HG03442 (cell line): ENCODE measurements at regions not wholly inside any gene's neighbourhood (a gene's known extent, or its start where the extent isn't known, plus 50 kb on each side); places are given as distances from the start of the nearest gene placed in this dataset.

Experiments
- ATAC-seq: cut with Tn5 transposase; IDR thresholded peaks from one replicate; pipeline ENCODE4 v1.9.1; 2021; ENCODE audit warnings: mild to moderate bottlenecking, moderate library complexity; ENCODE audit not compliant: unreplicated experiment

DNA sequence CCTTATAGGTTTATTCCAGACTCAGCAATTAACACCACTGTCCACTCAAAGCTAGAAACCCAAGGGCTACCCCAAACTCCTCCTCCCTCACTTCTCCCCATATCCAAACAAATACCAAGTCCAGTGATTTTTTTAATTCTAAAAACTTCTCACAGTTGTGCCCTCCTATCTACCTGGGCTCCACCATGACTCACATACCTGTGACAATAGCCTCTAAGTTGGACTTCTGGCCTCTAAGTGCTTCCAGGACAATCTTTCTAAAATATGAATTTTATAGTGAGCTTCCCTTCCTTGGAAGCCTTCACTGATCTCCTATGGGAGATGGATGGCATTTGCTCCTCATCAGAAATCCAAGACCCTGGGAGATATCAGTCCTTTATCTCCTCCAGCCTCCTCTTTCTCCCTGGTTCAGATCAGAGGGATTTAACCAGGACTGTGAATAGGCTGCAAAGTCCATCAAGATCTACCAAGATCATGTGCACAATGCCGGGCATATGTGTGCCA, 219.3 kb downstream of the TOMM20 start:
- ATAC-seq, result no peak

DNA sequence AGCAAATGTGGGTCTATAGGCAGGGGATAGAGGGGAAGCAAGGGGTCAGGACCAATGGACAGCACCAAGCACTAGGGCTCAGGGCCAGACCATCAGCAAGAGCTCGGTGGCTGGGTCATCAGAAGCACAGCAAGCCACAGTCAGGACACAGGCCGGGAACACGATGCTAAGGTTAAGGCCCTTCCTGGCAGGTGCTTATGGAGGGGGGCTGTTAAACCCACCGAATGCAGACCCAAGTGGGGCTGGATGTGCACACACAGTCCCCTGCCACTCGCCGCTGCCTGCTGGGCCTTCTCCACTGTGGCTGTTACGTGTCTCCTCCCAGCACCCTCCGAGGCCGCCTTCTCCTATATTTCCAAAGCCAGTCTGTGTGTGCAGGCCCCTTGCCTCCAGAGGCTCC, 220.1 kb downstream of the TOMM20 start:
- ATAC-seq, result no peak

- ATAC-seq, result no peak
Measured at GRCh38 chr1:234907940-234908405, 220.7 kb downstream of the TOMM20 start.

DNA sequence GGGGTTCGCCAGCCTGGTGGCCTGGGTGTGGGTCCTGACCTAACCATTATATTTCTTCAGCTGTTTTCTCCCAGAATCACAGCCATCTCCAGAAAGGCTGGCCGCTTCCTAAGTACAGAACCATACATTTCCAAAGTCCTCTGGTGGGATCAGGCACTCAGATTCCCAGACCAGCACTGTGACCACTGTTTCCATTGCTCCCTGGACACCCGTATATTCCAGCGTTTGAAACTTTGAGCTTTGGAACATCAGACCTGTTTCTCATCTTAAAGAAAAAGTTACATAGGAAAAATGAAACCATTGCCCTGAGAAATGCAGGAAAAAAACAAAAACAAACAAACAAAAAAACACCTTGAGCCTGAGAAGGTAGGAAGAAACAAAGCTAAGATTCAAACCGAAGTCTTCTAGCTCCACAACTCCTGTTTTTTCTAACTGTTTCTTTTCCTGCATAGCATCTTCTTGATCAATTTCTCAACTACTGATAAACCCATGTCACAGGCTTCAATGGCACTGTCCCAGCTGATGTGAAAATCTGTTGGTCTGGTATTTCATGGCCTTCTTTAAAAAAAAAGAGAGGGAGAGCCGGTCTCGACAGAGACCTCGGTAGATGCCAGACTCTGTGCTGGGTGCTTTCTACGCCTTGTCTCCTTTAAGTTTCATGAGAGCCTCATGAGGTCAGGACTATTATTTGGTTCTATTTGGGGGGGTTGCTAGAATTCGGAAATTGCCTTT, 221.3 kb downstream of the TOMM20 start:
- ATAC-seq, result no peak

- no peak for ATAC-seq
Measured at GRCh38 chr1:234906654-234907053, 222.0 kb downstream of the TOMM20 start.

GRCh38 chr1:234902774-234903547, 225.7 kb downstream of the TOMM20 start:
- no peak for ATAC-seq

GRCh38 chr1:234901491-234902049, 227.1 kb downstream of the TOMM20 start:
- no peak for ATAC-seq

- ATAC-seq, result no peak
Measured at GRCh38 chr1:234900595-234900994, 228.0 kb downstream of the TOMM20 start.

DNA sequence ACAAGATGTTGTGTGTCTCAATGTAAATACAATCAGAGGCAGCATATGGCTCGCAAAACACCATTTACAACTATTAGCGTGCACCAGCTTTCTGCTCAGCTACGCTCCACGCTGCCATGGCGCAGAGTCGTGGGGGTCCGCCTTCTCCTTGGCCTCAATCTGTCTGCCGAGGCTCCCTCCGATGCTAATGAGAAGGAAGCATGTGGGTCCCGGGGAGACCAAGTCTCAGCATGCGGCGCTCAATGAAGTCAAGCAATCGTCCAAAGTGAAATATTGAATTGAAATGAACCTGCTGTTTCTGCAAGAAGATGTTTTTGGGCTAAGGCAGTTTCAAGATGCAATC, 228.9 kb downstream of the TOMM20 start:
- ATAC-seq, result no peak

DNA sequence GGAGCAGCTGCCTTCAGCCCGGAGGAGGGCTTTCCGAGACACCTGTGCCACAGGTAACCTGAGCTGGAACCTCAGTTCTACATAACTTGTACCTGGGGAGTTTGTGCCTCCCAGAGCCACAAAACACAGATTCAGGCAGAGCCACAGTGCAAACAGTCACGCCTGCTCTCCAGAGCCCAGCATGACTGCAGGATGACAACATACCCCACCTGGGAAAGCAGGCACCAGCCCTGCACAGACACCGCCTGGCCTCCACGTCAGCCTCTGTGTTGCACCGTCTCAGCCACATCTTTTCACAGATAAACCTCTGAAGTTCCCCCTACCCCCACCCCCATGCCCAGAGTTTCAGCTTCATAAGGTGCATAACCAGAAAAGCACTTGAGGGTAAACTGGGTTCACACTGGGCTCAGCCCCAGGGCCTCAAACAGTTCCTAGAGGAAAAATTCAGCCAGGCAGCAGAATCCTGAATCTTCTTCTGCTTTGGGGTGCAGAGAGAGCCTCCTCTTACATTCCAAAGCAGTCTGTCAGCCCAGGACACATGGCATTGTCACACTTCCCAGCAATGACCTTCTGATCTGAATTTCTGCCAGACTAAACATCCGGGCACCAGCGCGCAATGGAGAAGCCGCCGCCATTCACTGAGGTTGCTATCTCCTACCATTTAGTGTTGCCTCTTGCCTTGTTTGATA, 229.5 kb downstream of the TOMM20 start:
- ATAC-seq, result no peak

DNA sequence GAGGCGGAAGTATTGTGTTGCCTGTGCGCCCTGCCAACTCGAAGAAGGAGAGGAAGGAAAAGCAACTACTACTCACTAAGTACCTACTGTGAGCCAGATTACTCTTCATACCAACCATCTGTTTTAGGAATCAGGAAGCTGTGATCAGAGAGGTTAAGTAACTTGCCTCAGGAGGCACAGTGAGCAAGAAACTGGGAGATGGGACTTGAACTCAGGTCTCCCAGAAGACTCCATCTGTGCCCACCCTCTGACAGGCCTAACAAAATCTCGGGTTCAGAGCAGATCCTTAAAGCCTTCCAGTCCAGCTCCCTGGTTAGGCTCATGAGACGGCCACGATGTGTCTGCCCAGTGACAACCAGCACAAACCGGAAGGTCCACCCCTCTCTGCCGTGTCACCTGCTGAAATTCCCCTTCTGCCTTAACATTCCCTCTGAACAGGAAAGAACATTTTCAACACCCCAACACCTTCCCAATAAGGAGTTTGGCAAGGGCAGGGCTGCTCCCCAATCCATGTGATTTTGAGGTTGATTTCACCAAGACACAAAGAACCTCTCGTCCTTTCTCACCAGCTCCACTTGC, 230.1 kb downstream of the TOMM20 start:
- no peak for ATAC-seq

- no peak for ATAC-seq
Measured at GRCh38 chr1:234897754-234898454, 230.7 kb downstream of the TOMM20 start.

DNA sequence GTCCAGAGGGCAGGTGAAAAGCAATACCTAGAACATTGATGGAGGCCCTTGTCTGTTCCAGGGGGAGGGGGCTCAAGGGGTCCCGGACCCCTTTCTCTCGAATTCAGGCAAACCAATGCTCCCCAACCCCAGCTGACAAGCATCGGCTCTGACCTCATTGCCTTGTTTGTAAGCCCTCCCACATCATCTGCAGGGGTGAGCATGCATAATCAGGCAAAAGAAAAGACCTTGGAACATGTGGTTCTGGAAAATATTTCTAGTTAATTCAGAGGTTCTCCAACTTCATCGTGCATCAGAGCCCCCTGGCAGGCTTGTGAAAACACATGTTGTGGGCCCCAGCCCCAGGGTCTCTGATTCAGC, 231.3 kb downstream of the TOMM20 start:
- ATAC-seq, result no peak

DNA sequence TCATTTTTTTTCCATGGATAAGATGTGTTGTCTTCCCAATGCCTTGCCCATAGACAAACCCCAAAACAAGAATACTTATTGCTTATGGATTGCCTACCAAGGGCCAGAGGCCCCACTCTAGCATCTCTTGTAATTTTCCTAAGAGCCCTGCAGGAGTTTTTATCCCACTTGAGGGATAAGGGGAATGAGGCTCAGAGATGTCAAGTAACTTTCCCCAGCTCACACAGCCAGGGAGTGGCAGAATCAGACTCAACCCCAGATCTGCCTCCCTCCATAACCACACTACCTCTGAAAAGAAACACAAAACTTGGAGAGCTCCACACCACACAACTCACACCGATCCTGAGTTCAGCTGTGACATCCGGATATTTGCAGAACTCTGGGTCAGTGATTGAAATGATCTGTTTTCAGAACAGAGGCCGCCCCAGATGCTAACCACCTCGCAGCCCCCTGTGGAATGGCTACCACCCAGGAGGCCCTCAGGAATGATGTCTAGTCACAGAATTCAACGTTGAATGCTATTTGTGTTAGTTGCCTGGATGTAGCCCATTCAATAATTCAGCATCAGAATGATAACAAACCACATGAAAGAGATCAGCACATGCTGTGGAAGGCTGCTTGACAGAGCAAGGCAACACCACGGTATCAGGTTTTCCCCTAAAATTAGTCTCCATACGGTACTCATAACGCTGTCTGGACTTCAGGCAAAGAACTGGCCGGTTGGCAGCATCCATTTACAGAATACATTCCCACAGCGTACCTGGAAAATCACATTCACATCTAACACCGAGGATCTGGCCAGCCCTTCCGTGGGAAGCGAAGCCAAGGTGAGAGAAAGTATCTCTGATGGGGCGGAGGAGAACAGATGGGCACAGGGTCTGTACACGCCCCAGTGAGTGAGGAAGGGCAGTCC, 231.9 kb downstream of the TOMM20 start:
- no peak for ATAC-seq

DNA sequence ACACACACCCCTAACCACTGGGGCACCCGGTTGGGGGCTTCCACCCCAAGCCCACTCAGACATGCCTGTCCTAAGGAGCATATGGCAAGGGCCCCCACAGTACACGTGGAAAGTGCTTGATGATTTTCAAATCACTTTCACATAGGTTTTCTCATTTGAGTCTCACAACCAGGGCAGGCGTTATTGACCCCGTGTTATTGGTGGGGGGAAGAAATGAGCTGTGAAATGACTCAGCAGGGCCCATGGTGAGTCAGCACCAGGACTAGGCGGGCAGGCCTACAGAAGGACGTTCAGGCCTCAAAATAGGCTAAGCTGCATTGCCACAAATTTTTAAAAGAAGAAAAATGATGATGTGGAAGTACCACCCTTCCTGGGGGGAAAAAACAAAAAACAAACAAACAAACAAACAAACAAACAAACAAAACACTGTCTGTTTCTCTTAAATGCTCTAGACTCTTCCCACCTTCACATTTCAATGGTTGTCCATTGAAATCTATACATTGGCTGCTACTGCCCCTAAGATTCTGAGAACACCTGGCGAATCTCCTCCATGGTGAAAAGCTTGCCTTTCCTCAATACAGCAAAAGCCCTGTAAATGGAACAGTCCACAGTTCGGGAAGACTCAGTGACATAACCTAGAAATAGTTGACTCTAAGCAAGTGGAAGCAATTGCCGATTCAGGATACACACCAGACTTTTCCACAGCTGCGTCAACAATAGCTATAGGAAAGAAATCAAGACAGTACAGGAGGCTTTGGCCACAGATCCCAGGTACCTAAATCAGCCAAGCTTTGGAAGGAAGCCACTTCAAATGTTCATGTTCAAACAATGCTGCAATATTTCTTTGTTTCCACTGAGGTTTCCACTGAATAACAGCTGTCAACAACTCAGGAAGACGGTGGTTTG, 234.7 kb downstream of the TOMM20 start:
- ATAC-seq, result peak; percentile 65

- no peak for ATAC-seq
Measured at GRCh38 chr1:234893359-234893724, 235.3 kb downstream of the TOMM20 start.

GRCh38 chr1:234892642-234893041, 236.0 kb downstream of the TOMM20 start:
- no peak for ATAC-seq

- ATAC-seq, result no peak
Measured at GRCh38 chr1:234891427-234891826, 237.2 kb downstream of the TOMM20 start.
